Keratinocyte (primary cell): ENCODE measurements at regions not wholly inside any gene's neighbourhood (a gene's known extent, or its start where the extent isn't known, plus 50 kb on each side); places are given as distances from the start of the nearest gene placed in this dataset.

Experiments
- DNase-seq: peaks from one replicate; pipeline ENCODE4 v3.0.0-alpha.2; 2011; ENCODE audit warnings: low read depth, missing footprints, low spot score
- FAIRE-seq: peaks from 2 replicates; lab custom pipeline; 2011; peaks lifted over from hg19 to GRCh38; lab: Jason Lieb, UNC
- H2AFZ ChIP-seq: 2 replicates; pipeline ENCODE4 v1.6.0; 2012; ENCODE audit warnings: low read length, control low read depth, inconsistent platforms; ENCODE audit not compliant: control insufficient read depth
- H3K27ac ChIP-seq: 2 replicates; pipeline ENCODE4 v1.5.1; 2011; ENCODE audit warnings: low read length; ENCODE audit not compliant: control insufficient read depth, insufficient read depth
- H3K27me3 ChIP-seq: 3 replicates; pipeline ENCODE4 v1.6.0; 2011; ENCODE audit warnings: low read length; ENCODE audit not compliant: control insufficient read depth, insufficient read depth; ENCODE audit errors: extremely low read depth
- H3K36me3 ChIP-seq, 2 experiments: 2 replicates in 1 of 2; 3 replicates in 1 of 2; pipeline ENCODE4 v1.5.1; 2011; ENCODE audit warnings: low read length in 2 of 2, mild to moderate bottlenecking in 1 of 2; ENCODE audit not compliant: control insufficient read depth in 2 of 2, insufficient read depth in 2 of 2; ENCODE audit errors: extremely low read depth in 1 of 2
- H3K4me1 ChIP-seq: 3 replicates; pipeline ENCODE4 v1.5.1; 2011; ENCODE audit warnings: low read length; ENCODE audit not compliant: control insufficient read depth, insufficient read depth; ENCODE audit errors: extremely low read depth
- H3K4me2 ChIP-seq: 3 replicates; pipeline ENCODE4 v1.6.0; 2011; ENCODE audit warnings: low read depth, low read length; ENCODE audit not compliant: control insufficient read depth, insufficient read depth; ENCODE audit errors: extremely low read depth
- H3K4me3 ChIP-seq, 3 experiments: fragments of 200-600 bp in 1 of 3; sonication (generic) in 1 of 3; 2 replicates in 2 of 3; 3 replicates in 1 of 3; pipeline ENCODE4 v1.5.1; 2011 to 2016; ENCODE audit warnings: low read length in 3 of 3, mild to moderate bottlenecking in 3 of 3, control low read depth in 2 of 3, inconsistent platforms in 1 of 3, low read depth in 1 of 3, mixed read lengths in 1 of 3, mixed run types in 1 of 3, moderate library complexity in 1 of 3; ENCODE audit not compliant: control insufficient read depth in 2 of 3, insufficient read depth in 2 of 3; ENCODE audit errors: extremely low read depth in 1 of 3
- H3K79me2 ChIP-seq: 2 replicates; pipeline ENCODE4 v1.6.0; 2012; ENCODE audit warnings: low read length; ENCODE audit not compliant: control insufficient read depth, insufficient read depth
- H3K9ac ChIP-seq: 3 replicates; pipeline ENCODE4 v1.6.0; 2011; ENCODE audit warnings: low read length; ENCODE audit not compliant: control insufficient read depth, insufficient read depth; ENCODE audit errors: extremely low read depth
- H3K9me1 ChIP-seq: 3 replicates; pipeline ENCODE4 v1.6.0; 2011; ENCODE audit warnings: low read length; ENCODE audit not compliant: control insufficient read depth, insufficient read depth; ENCODE audit errors: extremely low read depth
- H3K9me3 ChIP-seq: 2 replicates; pipeline ENCODE4 v1.5.1; 2012; ENCODE audit warnings: low read depth, low read length; ENCODE audit not compliant: control insufficient read depth
- H4K20me1 ChIP-seq: 3 replicates; pipeline ENCODE4 v1.6.0; 2011; ENCODE audit warnings: low read length; ENCODE audit not compliant: control insufficient read depth, insufficient read depth; ENCODE audit errors: extremely low read depth
- EZH2 ChIP-seq: IDR thresholded peaks from one replicate; pipeline ENCODE4 v1.6.1; 2012; ENCODE audit warnings: inconsistent platforms, mild to moderate bottlenecking, low read length, moderate library complexity
- dilution Hi-C: fragments of 300-500 bp; cut with MboI; formaldehyde crosslinking; loops from one replicate; pipeline ENCODE4 v1.7.0; 2020; ENCODE audit warnings: low sequenced_read_pairs; ENCODE audit not compliant: extremely low pct_ligation_motif_present
- TF ChIP-seq, protein P1 (sequence below), 3 experiments: IDR thresholded peaks in 1 of 3; conservative IDR thresholded peaks in 1 of 3; optimal IDR thresholded peaks in 1 of 3; 2 replicates in 2 of 3; 3 replicates in 1 of 3; pipeline versions ENCODE3 to v1.5.1; 2011; ENCODE audit warnings: low read length in 3 of 3, mild to moderate bottlenecking in 3 of 3, moderate library complexity in 2 of 3, control low read depth in 1 of 3, inconsistent platforms in 1 of 3; ENCODE audit not compliant: insufficient read depth in 2 of 3; ENCODE audit errors: extremely low read depth in 1 of 3

DNA sequence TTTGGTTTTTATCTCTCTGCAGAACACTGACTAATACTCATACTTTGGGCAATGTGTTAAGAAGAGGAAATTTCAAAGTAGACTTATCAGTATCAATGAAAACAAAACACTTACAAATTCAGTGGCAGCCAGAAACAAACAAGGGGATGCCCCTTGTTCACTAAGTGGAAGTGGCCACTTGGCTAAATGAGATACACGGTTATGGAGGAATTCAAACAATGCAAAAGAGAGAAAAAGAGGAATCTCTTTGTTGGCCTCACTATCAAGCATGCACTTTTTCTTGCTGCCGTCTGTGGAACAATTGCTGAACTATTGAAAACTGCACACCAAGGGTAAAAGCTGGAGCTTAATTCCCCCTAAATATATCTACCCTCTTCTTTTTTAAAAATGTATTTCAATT, 2044.9 kb upstream of the CDH6 start:
- Histone ChIP-seq H3K27me3 (no peaks in the 10 kb centered on the region), H3K27ac (no peak overlapping the region), H3K4me1 (no peaks in the 10 kb centered on the region), H4K20me1 (no peaks in the 10 kb centered on the region), H3K9me1 (no peaks in the 10 kb centered on the region), H3K9me3 (no peaks in the 10 kb centered on the region), H3K4me2 (no peak overlapping the region), H2AFZ (no peak overlapping the region), H3K36me3 (no peaks in the 10 kb centered on the region), H3K79me2 (no peaks in the 10 kb centered on the region), H3K9ac (no peak overlapping the region), H3K4me3 (no peak overlapping the region)
- FAIRE-seq (no peak), DNase-seq (no peak)
- TF ChIP-seq EZH2, result no peak
- TF ChIP-seq, protein P1, sequence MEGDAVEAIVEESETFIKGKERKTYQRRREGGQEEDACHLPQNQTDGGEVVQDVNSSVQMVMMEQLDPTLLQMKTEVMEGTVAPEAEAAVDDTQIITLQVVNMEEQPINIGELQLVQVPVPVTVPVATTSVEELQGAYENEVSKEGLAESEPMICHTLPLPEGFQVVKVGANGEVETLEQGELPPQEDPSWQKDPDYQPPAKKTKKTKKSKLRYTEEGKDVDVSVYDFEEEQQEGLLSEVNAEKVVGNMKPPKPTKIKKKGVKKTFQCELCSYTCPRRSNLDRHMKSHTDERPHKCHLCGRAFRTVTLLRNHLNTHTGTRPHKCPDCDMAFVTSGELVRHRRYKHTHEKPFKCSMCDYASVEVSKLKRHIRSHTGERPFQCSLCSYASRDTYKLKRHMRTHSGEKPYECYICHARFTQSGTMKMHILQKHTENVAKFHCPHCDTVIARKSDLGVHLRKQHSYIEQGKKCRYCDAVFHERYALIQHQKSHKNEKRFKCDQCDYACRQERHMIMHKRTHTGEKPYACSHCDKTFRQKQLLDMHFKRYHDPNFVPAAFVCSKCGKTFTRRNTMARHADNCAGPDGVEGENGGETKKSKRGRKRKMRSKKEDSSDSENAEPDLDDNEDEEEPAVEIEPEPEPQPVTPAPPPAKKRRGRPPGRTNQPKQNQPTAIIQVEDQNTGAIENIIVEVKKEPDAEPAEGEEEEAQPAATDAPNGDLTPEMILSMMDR (optimal IDR thresholded peaks at IDR 0.05 in 1 of 3, IDR thresholded peaks at IDR 0.05 in 1 of 3, conservative IDR thresholded peaks at IDR 0.05 in 1 of 3; ENCODE audit: extremely low read depth in 1 of 3, insufficient read depth in 2 of 3, low read length in 3 of 3), result no peak
- dilution Hi-C loops, result no loop called here

DNA sequence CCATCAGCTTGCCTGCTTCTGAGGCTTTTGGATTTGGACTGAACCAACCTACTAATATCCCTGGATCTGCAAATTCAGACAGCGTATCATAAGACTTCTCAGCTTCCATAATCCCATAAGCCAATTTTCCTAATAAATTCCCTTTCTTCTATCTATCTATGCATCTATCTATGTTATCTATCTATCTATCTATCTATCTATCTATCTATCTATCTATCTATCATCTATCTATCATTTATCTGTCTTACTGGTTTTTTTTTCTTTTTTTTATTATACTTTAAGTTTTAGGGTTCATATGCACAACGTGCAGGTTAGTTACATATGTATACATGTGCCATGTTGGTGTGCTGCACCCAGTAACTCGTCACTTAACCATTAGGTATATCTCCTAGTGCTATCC, 2045.4 kb upstream of the CDH6 start:
- dilution Hi-C loops, result no loop called here
- H3K27ac ChIP-seq, result no peak overlapping the region
- no peak for FAIRE-seq

More for the DNA sequence above, 2045.4 kb upstream of the CDH6 start:
- H3K4me2 ChIP-seq, result no peak overlapping the region
- H2AFZ ChIP-seq, result no peak overlapping the region
- no peaks in the 10 kb centered on the region for H3K4me1 ChIP-seq
- H3K79me2 ChIP-seq, result no peaks in the 10 kb centered on the region
- H3K9me1 ChIP-seq, result no peaks in the 10 kb centered on the region
- no peaks in the 10 kb centered on the region for H3K36me3 ChIP-seq
- no peaks in the 10 kb centered on the region for H4K20me1 ChIP-seq
- no peak overlapping the region for H3K9ac ChIP-seq
- H3K27me3 ChIP-seq, result no peaks in the 10 kb centered on the region
- TF ChIP-seq EZH2, result no peak
- TF ChIP-seq, protein P1 (optimal IDR thresholded peaks at IDR 0.05 in 1 of 3, IDR thresholded peaks at IDR 0.05 in 1 of 3, conservative IDR thresholded peaks at IDR 0.05 in 1 of 3; ENCODE audit: extremely low read depth in 1 of 3, insufficient read depth in 2 of 3, low read length in 3 of 3), result no peak
- no peak overlapping the region for H3K4me3 ChIP-seq
- no peaks in the 10 kb centered on the region for H3K9me3 ChIP-seq
- DNase-seq, result no peak
